ENCODE measurements at regions not wholly inside any gene's neighbourhood (a gene's known extent, or its start where the extent isn't known, plus 50 kb on each side); places are given as distances from the start of the nearest gene placed in this dataset.

- TF ChIP-seq CTCF (IDR thresholded peaks at IDR 0.05; ENCODE audit: low read depth, low read length), result no peak
- no peak for TF ChIP-seq MAX (IDR thresholded peaks at IDR 0.05; ENCODE audit: low read depth, low read length)
Measured at GRCh38 chr6:113562248-113562647, 294.9 kb upstream of the MARCKS start.

Data from NB4 (cell line).